HepG2 (cell line): ENCODE measurements at regions not wholly inside any gene's neighbourhood (a gene's known extent, or its start where the extent isn't known, plus 50 kb on each side); places are given as distances from the start of the nearest gene placed in this dataset.

ENCODE experiments used
- ATAC-seq: fragments of 200-7000 bp; cut with Tn5 transposase; 3 replicates; pipeline ENCODE4 v1.9.1; 2020; ENCODE audit warnings: mild to moderate bottlenecking, moderate library complexity
- BruUV-seq: library from RNA; stranded (reverse); fragments of 400-500 nt; replicated peaks from 2 replicates; lab custom pipeline; 2021; lab: Mats Ljungman, UMichigan
- CTCF ChIA-PET: fragments of 300-600 bp; formaldehyde crosslinking; extraction: SDS; loops from one replicate; lab custom pipeline; 2021; ENCODE audit warnings: low total read pairs, inconsistent platforms, low intra/inter-chr PET ratio; lab: Yijun Ruan, JAX
- POLR2A ChIA-PET: fragments of 350-600 bp; sonication (Branson Sonifier 250); formaldehyde crosslinking; loops from one replicate; lab custom pipeline; 2020; ENCODE audit warnings: antibody characterized with exemption, inconsistent platforms; lab: Yijun Ruan, JAX
- DNase-seq: peaks from one replicate; pipeline ENCODE4 v3.0.0-alpha.2; 2015; ENCODE audit warnings: low spot score
- FAIRE-seq: peaks from 3 replicates; lab custom pipeline; 2011; peaks lifted over from hg19 to GRCh38; lab: Jason Lieb, UNC
- H2AFZ ChIP-seq: one replicate; pipeline ENCODE4 v1.6.1; 2011; ENCODE audit warnings: low read length, inconsistent platforms
- H3K27ac ChIP-seq: fragments of 300-600 bp; 3 replicates; pipeline ENCODE4 v1.8.0; 2011; ENCODE audit warnings: mixed run types, mild to moderate bottlenecking, mixed read lengths, low read length, inconsistent platforms; ENCODE audit not compliant: insufficient read depth; ENCODE audit errors: extremely low read length
- H3K27me3 ChIP-seq, 2 experiments: fragments of 200-600 bp in 1 of 2; 2 replicates in 1 of 2; 3 replicates in 1 of 2; pipeline versions ENCODE4 v1.6.0 to v1.8.0; 2011; ENCODE audit warnings: low read length in 2 of 2, mild to moderate bottlenecking in 2 of 2, moderate library complexity in 2 of 2, inconsistent platforms in 1 of 2; ENCODE audit not compliant: insufficient read depth in 2 of 2, control insufficient read depth in 1 of 2
- H3K36me3 ChIP-seq, 2 experiments: fragments of 200-600 bp in 1 of 2; replicated peaks in 1 of 2; 2 replicates in 1 of 2; 3 replicates in 1 of 2; pipeline versions ENCODE4 v1.5.1 to v1.8.0; 2011; ENCODE audit warnings: low read length in 2 of 2, inconsistent platforms in 1 of 2; ENCODE audit not compliant: insufficient read depth in 2 of 2, control insufficient read depth in 1 of 2
- H3K4me1 ChIP-seq: 2 replicates; pipeline ENCODE4 v1.5.1; 2012; ENCODE audit warnings: low read length, inconsistent platforms; ENCODE audit not compliant: insufficient read depth
- H3K4me2 ChIP-seq: 2 replicates; pipeline ENCODE4 v1.6.0; 2011; ENCODE audit warnings: low read depth, low read length, inconsistent platforms
- H3K4me3 ChIP-seq, 3 experiments: fragments of 200-600 bp in 1 of 3; sonication (generic), shearing (Covaris generic) in 1 of 3; replicated peaks in 1 of 3; 2 replicates each; pipeline ENCODE4 v1.5.1; 2011 to 2016; ENCODE audit warnings: low read length in 3 of 3, inconsistent platforms in 2 of 3, low read depth in 2 of 3, mild to moderate bottlenecking in 2 of 3, control low read depth in 1 of 3, mixed read lengths in 1 of 3; ENCODE audit not compliant: insufficient read depth in 1 of 3
- H3K79me2 ChIP-seq: one replicate; pipeline ENCODE4 v1.6.1; 2011; ENCODE audit warnings: low read length, inconsistent platforms; ENCODE audit not compliant: insufficient read depth
- H3K9ac ChIP-seq: 2 replicates; pipeline ENCODE4 v1.6.0; 2011; ENCODE audit warnings: mild to moderate bottlenecking, low read depth, low read length, inconsistent platforms; ENCODE audit not compliant: insufficient read depth
- H3K9me3 ChIP-seq: 2 replicates; pipeline ENCODE4 v1.5.1; 2012; ENCODE audit warnings: mild to moderate bottlenecking, low read length
- H4K20me1 ChIP-seq: 2 replicates; pipeline ENCODE4 v1.6.0; 2011; ENCODE audit warnings: inconsistent platforms, mild to moderate bottlenecking, low read length, moderate library complexity; ENCODE audit not compliant: insufficient read depth
- ESRRA ChIP-seq: sonication (generic); formaldehyde crosslinking; IDR thresholded peaks from 2 replicates; pipeline ENCODE4 v1.5.1; 2020; ENCODE audit warnings: mild to moderate bottlenecking, low read depth, missing genetic modification reagents
- SYNCRIP ChIP-seq: fragments of 200-400 bp; formaldehyde crosslinking; IDR thresholded peaks from 2 replicates; pipeline ENCODE4 v1.6.1; 2018; ENCODE audit warnings: mild to moderate bottlenecking, low read depth, low read length; ENCODE audit not compliant: insufficient read depth
- ZBTB7A ChIP-seq: sonication (generic); formaldehyde crosslinking; IDR thresholded peaks from 2 replicates; pipeline ENCODE4 v1.8.0; 2022; ENCODE audit warnings: mild to moderate bottlenecking, missing genetic modification reagents
- ZNF12 ChIP-seq: sonication (generic); formaldehyde crosslinking; IDR thresholded peaks from 2 replicates; pipeline ENCODE4 v1.5.0; 2020; ENCODE audit warnings: missing genetic modification reagents
- ZNF333 ChIP-seq: sonication (generic); formaldehyde crosslinking; IDR thresholded peaks from 2 replicates; pipeline ENCODE4 v1.4.0; 2020; ENCODE audit warnings: mild to moderate bottlenecking, missing genetic modification reagents, borderline replicate concordance
- ZNF768 ChIP-seq: sonication (generic); formaldehyde crosslinking; IDR thresholded peaks from 2 replicates; pipeline ENCODE4 v1.4.0; 2020; ENCODE audit warnings: missing genetic modification reagents
- WGBS: methylation state at CpG from one replicate; pipeline ENCODE4 v1.1.6; 2017; ENCODE audit warnings: low lambda C conversion rate; 5-methylcytosine and 5-hydroxymethylcytosine counted together
- in situ Hi-C: cut with HindIII; loops from 2 replicates; pipeline ENCODE4 v1.10.0; 2017; ENCODE audit warnings: low pct_unique_long_range_greater_than_20kb; ENCODE audit not compliant: extremely low pct_ligation_motif_present
- intact Hi-C: fragments of 100-400 bp; cut with micrococcal nuclease; formaldehyde crosslinking; loops from one replicate; pipeline ENCODE4 v1.10.0; 2022; ENCODE audit not compliant: unreplicated experiment
- TF ChIP-seq, protein P1 (sequence below): fragments of 450-650 bp; IDR thresholded peaks from 2 replicates; pipeline ENCODE4 v1.6.1; 2016
- TF ChIP-seq, protein P2 (sequence below): sonication (generic); formaldehyde crosslinking; IDR thresholded peaks from 2 replicates; pipeline ENCODE4 v1.4.0; 2020; ENCODE audit warnings: low read depth, mild to moderate bottlenecking, missing genetic modification reagents
- TF ChIP-seq, protein P3 (sequence below): IDR thresholded peaks from 2 replicates; pipeline ENCODE4 v1.6.1; 2016; ENCODE audit warnings: mild to moderate bottlenecking
- TF ChIP-seq, protein P4 (sequence below): sonication (generic); formaldehyde crosslinking; conservative IDR thresholded peaks from 2 replicates; pipeline ENCODE4 v1.4.0; 2020; ENCODE audit warnings: missing genetic modification reagents
- TF ChIP-seq, protein P5 (sequence below): IDR thresholded peaks from 2 replicates; pipeline ENCODE4 v1.6.1; 2016; ENCODE audit warnings: missing compliant biosample characterization, missing genetic modification reagents, borderline replicate concordance
- TF ChIP-seq, protein P6 (sequence below), 2 experiments: sonication (generic) in 1 of 2; formaldehyde crosslinking in 1 of 2; IDR thresholded peaks; 2 replicates each; pipeline versions ENCODE4 v1.5.1 to v1.6.1; 2011 to 2020; ENCODE audit warnings: borderline replicate concordance in 1 of 2, low read depth in 1 of 2, low read length in 1 of 2, mild to moderate bottlenecking in 1 of 2, missing genetic modification reagents in 1 of 2, moderate library complexity in 1 of 2

DNA sequence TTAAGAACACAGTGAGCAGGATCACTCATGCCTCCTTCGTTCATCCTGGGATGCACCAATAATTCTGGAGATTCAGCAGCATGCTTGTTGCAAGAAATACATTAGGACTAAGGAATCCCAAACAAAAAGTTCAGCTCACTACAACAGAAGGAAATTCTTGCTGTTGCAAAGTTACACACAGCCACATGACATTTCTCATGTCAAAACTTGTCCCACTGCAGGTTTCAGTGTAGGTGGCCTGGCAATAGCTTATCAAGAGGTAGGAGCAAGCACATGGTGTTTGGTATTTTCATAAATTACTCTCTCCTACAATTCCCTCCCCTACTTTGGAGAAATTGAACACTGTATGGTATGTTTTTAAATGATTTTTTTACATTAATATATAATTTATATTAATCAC, 399.6 kb upstream of the EPHA3 start (continued):
- TF ChIP-seq, protein P1, sequence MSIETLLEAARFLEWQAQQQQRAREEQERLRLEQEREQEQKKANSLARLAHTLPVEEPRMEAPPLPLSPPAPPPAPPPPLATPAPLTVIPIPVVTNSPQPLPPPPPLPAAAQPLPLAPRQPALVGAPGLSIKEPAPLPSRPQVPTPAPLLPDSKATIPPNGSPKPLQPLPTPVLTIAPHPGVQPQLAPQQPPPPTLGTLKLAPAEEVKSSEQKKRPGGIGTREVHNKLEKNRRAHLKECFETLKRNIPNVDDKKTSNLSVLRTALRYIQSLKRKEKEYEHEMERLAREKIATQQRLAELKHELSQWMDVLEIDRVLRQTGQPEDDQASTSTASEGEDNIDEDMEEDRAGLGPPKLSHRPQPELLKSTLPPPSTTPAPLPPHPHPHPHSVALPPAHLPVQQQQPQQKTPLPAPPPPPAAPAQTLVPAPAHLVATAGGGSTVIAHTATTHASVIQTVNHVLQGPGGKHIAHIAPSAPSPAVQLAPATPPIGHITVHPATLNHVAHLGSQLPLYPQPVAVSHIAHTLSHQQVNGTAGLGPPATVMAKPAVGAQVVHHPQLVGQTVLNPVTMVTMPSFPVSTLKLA: no peak
- TF ChIP-seq ZNF333 (CRISPR knock-in tag): no peak
- TF ChIP-seq, all 625 proteins: peak for 0

DNA sequence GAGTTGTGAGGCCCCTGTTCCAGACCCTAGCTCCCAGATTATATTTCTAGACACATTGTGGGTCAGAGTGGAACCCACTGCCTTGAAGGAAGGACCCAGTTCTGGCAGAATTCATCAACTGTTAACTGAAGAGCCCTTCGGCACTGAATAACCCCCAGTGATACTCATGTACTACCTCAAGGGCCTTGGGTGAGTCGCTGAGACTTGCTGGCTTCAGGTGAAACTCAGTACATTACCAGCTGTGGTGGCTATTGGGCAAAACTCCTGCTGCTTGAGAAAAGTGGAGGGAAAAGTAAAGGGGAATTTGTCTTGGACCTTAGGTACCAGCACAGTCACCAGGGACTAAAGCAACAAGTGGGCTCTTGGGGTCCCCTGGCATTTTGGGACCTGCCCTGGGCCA, 394.9 kb upstream of the EPHA3 start:
- intact Hi-C loops (no loop called here), in situ Hi-C loops (no loop called here)
- BruUV-seq: no TSS peak
- Histone ChIP-seq H3K27ac (no peak overlapping the region), H3K4me2 (no peak overlapping the region), H3K9me3 (peaks cover 30% of the 10 kb centered on the region), H3K36me3 (no peaks in the 10 kb centered on the region), H3K4me3 (no peak overlapping the region), H4K20me1 (no peaks in the 10 kb centered on the region), H3K9ac (no peak overlapping the region), H3K4me1 (no peaks in the 10 kb centered on the region), H2AFZ (no peak overlapping the region), H3K27me3 (no peaks in the 10 kb centered on the region), H3K79me2 (no peaks in the 10 kb centered on the region)
- POLR2A ChIA-PET: no interaction called here
- CTCF ChIA-PET: no interaction called here
- ATAC-seq: no peak
- 14% methylated on average over 2 of the region's 2 CpGs for WGBS
- DNase-seq: no peak
- FAIRE-seq: no peak
- TF ChIP-seq, protein P2, sequence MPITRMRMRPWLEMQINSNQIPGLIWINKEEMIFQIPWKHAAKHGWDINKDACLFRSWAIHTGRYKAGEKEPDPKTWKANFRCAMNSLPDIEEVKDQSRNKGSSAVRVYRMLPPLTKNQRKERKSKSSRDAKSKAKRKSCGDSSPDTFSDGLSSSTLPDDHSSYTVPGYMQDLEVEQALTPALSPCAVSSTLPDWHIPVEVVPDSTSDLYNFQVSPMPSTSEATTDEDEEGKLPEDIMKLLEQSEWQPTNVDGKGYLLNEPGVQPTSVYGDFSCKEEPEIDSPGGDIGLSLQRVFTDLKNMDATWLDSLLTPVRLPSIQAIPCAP: no peak
- no peak for TF ChIP-seq ZBTB7A (CRISPR knock-in tag)
- TF ChIP-seq, protein P3, sequence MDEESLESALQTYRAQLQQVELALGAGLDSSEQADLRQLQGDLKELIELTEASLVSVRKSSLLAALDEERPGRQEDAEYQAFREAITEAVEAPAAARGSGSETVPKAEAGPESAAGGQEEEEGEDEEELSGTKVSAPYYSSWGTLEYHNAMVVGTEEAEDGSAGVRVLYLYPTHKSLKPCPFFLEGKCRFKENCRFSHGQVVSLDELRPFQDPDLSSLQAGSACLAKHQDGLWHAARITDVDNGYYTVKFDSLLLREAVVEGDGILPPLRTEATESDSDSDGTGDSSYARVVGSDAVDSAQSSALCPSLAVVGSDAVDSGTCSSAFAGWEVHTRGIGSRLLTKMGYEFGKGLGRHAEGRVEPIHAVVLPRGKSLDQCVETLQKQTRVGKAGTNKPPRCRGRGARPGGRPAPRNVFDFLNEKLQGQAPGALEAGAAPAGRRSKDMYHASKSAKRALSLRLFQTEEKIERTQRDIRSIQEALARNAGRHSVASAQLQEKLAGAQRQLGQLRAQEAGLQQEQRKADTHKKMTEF (CRISPR knock-in tag): no peak
- no peak for TF ChIP-seq ESRRA (CRISPR knock-in tag)
- TF ChIP-seq ZNF12: no peak
- TF ChIP-seq, protein P4, sequence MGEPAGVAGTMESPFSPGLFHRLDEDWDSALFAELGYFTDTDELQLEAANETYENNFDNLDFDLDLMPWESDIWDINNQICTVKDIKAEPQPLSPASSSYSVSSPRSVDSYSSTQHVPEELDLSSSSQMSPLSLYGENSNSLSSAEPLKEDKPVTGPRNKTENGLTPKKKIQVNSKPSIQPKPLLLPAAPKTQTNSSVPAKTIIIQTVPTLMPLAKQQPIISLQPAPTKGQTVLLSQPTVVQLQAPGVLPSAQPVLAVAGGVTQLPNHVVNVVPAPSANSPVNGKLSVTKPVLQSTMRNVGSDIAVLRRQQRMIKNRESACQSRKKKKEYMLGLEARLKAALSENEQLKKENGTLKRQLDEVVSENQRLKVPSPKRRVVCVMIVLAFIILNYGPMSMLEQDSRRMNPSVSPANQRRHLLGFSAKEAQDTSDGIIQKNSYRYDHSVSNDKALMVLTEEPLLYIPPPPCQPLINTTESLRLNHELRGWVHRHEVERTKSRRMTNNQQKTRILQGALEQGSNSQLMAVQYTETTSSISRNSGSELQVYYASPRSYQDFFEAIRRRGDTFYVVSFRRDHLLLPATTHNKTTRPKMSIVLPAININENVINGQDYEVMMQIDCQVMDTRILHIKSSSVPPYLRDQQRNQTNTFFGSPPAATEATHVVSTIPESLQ (CRISPR knock-in tag): no peak
- no peak for TF ChIP-seq ZNF768 (CRISPR knock-in tag)
- TF ChIP-seq, protein P5, sequence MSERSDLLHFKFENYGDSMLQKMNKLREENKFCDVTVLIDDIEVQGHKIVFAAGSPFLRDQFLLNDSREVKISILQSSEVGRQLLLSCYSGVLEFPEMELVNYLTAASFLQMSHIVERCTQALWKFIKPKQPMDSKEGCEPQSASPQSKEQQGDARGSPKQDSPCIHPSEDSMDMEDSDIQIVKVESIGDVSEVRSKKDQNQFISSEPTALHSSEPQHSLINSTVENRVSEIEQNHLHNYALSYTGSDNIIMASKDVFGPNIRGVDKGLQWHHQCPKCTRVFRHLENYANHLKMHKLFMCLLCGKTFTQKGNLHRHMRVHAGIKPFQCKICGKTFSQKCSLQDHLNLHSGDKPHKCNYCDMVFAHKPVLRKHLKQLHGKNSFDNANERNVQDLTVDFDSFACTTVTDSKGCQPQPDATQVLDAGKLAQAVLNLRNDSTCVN: no peak
- no peak for TF ChIP-seq SYNCRIP
- TF ChIP-seq, protein P6, sequence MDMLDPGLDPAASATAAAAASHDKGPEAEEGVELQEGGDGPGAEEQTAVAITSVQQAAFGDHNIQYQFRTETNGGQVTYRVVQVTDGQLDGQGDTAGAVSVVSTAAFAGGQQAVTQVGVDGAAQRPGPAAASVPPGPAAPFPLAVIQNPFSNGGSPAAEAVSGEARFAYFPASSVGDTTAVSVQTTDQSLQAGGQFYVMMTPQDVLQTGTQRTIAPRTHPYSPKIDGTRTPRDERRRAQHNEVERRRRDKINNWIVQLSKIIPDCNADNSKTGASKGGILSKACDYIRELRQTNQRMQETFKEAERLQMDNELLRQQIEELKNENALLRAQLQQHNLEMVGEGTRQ (IDR thresholded peaks at IDR 0.05; ENCODE audit: low read depth, low read length): no peak
- TF ChIP-seq, protein P6 (CRISPR knock-in tag; IDR thresholded peaks at IDR 0.05; ENCODE audit: borderline replicate concordance): no peak
